ENCODE measurements at regions not wholly inside any gene's neighbourhood (a gene's known extent, or its start where the extent isn't known, plus 50 kb on each side); places are given as distances from the start of the nearest gene placed in this dataset.

DNA sequence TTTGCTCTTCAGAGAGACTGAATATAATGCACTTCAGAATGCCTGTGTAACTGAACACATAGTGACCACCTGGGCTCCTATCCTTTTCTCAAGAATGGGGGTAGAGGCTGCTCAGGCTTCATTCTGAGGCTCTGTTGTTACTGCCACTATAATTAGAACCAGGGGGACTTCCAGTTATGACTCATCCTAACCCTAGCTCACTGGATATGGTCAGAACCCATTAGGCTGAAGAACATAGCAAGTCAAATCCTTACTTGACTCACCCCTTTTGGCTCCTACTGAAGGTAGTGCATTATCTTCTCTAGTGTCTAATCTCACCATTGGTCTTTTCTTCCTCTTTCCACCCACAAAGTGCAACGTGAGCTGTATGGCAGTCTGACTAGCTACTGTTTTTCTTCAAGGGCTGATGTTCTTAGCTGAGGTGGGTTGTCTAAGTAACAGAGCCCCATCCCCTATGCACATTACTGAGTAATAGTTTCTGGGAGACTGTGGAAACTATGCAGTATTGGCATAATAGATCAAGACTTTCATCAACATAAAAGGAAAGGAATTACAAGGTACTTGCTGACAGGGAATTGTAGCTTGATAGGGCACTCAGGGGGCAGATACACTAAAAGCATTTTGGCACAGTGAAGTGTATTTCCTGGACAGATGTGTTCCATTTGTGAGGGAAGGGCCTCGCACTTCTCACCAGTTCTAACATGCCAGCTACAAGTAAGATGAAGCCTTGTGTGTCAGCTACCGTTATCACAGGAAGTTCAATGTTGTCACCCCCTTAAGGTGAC lies 431.0 kb upstream of the MEF2C start:
- peaks cover 6 to 36% (median 33%) of the 10 kb centered on the region in 4 donors for H3K4me1 ChIP-seq
- 25% methylated on average over 2 of the region's 3 CpGs for WGBS
- H3K9me3 ChIP-seq = no peaks in the 10 kb centered on the region
- TF ChIP-seq, protein P1, sequence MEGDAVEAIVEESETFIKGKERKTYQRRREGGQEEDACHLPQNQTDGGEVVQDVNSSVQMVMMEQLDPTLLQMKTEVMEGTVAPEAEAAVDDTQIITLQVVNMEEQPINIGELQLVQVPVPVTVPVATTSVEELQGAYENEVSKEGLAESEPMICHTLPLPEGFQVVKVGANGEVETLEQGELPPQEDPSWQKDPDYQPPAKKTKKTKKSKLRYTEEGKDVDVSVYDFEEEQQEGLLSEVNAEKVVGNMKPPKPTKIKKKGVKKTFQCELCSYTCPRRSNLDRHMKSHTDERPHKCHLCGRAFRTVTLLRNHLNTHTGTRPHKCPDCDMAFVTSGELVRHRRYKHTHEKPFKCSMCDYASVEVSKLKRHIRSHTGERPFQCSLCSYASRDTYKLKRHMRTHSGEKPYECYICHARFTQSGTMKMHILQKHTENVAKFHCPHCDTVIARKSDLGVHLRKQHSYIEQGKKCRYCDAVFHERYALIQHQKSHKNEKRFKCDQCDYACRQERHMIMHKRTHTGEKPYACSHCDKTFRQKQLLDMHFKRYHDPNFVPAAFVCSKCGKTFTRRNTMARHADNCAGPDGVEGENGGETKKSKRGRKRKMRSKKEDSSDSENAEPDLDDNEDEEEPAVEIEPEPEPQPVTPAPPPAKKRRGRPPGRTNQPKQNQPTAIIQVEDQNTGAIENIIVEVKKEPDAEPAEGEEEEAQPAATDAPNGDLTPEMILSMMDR (IDR thresholded peaks at IDR 0.05) = no peak
- TF ChIP-seq POLR2A (IDR thresholded peaks at IDR 0.05; ENCODE audit: low read depth) (no peak), POLR2AphosphoS5 (IDR thresholded peaks at IDR 0.05) (no peak), EP300 (IDR thresholded peaks at IDR 0.05) (no peak)
- no peaks in the 10 kb centered on the region for H3K27me3 ChIP-seq
- H3K4me3 ChIP-seq = no peak overlapping the region
- no peak for DNase-seq (ENCODE audit: extremely low spot score)
- intact Hi-C loops (cut with DNase I) = no loop called here
- no peaks in the 10 kb centered on the region for H3K36me3 ChIP-seq
- peak overlapping the region in 2 of 4 donors; percentile 18 to 63 for H3K27ac ChIP-seq (replicated peaks in 1 of 4)

- Histone ChIP-seq H3K27me3 (no peaks in the 10 kb centered on the region), H3K9me3 (no peaks in the 10 kb centered on the region), H3K36me3 (no peaks in the 10 kb centered on the region), H3K4me3 (no peak overlapping the region), H3K27ac (replicated peaks in 1 of 4) (no peak overlapping the region), H3K4me1 (peaks cover 6 to 36% (median 33%) of the 10 kb centered on the region in 4 donors)
- no peak for DNase-seq (ENCODE audit: extremely low spot score)
- intact Hi-C loops (cut with DNase I) = no loop called here
- TF ChIP-seq, protein P1 (IDR thresholded peaks at IDR 0.05) = no peak
- no peak for TF ChIP-seq EP300 (IDR thresholded peaks at IDR 0.05)
- no peak for TF ChIP-seq POLR2AphosphoS5 (IDR thresholded peaks at IDR 0.05)
- TF ChIP-seq POLR2A (IDR thresholded peaks at IDR 0.05; ENCODE audit: low read depth) = no peak
- 21% methylated on average over 2 of the region's 2 CpGs for WGBS
Observed at GRCh38 chr5:89313044-89313443, 430.1 kb upstream of the MEF2C start.

DNA sequence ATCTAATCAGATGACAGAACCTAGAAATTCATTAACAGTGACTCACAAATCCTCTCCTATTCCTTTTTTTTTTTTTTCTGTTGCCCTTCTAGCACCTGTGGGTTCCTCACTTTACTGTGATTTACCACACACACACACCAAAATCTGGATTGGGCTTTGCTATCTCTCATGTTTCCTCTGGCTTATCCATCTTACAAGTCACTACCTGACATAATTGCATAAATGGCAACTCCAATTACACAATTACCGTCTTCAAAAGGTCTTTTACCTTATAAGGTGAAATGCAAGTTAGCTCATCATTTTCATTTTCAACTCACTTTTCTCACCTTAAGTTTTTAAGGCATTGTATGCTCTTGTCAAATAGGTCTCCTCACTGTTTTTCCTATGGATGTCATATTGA lies 426.3 kb upstream of the MEF2C start:
- Histone ChIP-seq H3K27me3 (no peaks in the 10 kb centered on the region), H3K9me3 (no peaks in the 10 kb centered on the region), H3K27ac (replicated peaks in 1 of 4) (no peak overlapping the region), H3K4me3 (no peak overlapping the region), H3K4me1 (peaks cover 5 to 19% (median 17%) of the 10 kb centered on the region in 4 donors), H3K36me3 (no peaks in the 10 kb centered on the region)
- no peak for DNase-seq (ENCODE audit: extremely low spot score)
- intact Hi-C loops (cut with DNase I) = no loop called here
- 87% methylated on average over 1 of the region's 1 CpG for WGBS
- TF ChIP-seq EP300 (IDR thresholded peaks at IDR 0.05) (no peak), POLR2AphosphoS5 (IDR thresholded peaks at IDR 0.05) (no peak), POLR2A (IDR thresholded peaks at IDR 0.05; ENCODE audit: low read depth) (no peak)
- TF ChIP-seq, protein P1 (IDR thresholded peaks at IDR 0.05) = no peak

GRCh38 chr5:89308606-89309040 lies 425.6 kb upstream of the MEF2C start:
- intact Hi-C loops (cut with DNase I) = no loop called here
- no peaks in the 10 kb centered on the region for H3K36me3 ChIP-seq
- H3K27me3 ChIP-seq = no peaks in the 10 kb centered on the region
- no peaks in the 10 kb centered on the region for H3K9me3 ChIP-seq
- no peak overlapping the region for H3K4me3 ChIP-seq
- no peak for TF ChIP-seq POLR2A (IDR thresholded peaks at IDR 0.05; ENCODE audit: low read depth)
- TF ChIP-seq, protein P1 (IDR thresholded peaks at IDR 0.05) = no peak
- TF ChIP-seq EP300 (IDR thresholded peaks at IDR 0.05) = no peak
- TF ChIP-seq POLR2AphosphoS5 (IDR thresholded peaks at IDR 0.05) = no peak
- 91% methylated on average over 4 of the region's 4 CpGs for WGBS
- H3K27ac ChIP-seq (replicated peaks in 1 of 4) = no peak overlapping the region
- DNase-seq (ENCODE audit: extremely low spot score) = no peak
- peaks cover 0 to 12% (median 11%) of the 10 kb centered on the region in 4 donors for H3K4me1 ChIP-seq

Measured in esophagus muscularis mucosa (tissue), 4 donors.